Smooth muscle cell of the brain vasculature (primary cell): ENCODE measurements at regions not wholly inside any gene's neighbourhood (a gene's known extent, or its start where the extent isn't known, plus 50 kb on each side); places are given as distances from the start of the nearest gene placed in this dataset.
"Not testable (repeated sequence)": the region's sequence is repeated elsewhere in the genome, so short reads cannot be mapped to it uniquely, and the experiment has no call there.

Experiments
- DNase-seq: peaks from one replicate; pipeline ENCODE4 v3.0.0-alpha.2; 2012; ENCODE audit warnings: low read depth, low spot score

DNA sequence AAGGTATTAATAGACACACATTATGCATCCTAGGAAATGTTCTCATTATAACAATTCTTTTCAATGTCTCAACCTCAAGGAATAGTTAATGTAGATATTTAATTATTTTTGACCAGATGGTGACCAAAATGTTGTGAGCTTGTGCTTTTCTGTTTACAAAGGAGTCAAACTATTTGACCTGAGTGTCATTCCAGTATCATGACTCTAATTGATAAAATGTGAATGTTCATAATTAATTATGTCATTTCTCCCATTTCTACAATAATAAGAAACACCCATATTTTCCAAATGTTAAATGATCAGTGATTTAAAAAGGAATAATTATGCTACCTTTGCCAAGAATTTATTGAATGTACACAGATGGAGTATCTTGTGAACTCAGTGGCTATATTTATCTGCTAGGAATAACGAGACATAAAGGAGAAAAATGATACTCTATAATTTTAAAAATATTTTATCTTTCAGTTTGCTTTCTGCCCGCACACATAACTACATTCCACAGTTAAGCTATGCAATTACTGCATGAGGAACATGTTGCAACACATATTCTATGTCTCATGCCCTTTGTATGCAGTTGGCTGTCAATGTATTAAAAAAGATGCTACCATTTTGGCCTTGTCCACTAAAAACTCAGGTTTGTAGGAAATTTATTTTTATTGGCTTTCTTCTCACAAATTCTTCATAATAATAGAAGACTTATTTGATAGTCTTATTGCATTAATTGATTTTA lies 376.7 kb upstream of the CCDC179 start:
- no peak for DNase-seq

GRCh38 chr11:23252426-23252825 lies 392.2 kb upstream of the CCDC179 start:
- DNase-seq: no peak

GRCh38 chr11:23257088-23257487 lies 396.8 kb upstream of the CCDC179 start:
- DNase-seq: no peak

DNA sequence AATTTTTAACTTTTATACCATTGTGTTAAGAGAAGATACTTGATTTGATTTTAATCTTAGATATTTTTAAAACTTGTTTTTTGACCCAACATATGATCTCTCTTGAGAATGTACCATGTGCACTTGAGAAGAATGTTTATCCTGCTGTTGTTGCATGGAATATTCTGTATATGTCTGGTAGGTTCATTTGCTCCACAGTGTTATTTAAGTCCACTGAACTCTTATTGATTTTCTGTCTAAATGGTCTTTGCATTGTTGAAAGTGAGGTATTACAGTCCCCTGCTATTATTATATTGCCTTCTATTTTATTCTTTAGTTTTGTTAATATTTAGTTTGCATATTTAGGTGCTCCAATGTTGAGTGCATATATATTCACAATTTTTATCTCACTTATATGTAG lies 397.3 kb upstream of the CCDC179 start:
- DNase-seq: no peak

DNA sequence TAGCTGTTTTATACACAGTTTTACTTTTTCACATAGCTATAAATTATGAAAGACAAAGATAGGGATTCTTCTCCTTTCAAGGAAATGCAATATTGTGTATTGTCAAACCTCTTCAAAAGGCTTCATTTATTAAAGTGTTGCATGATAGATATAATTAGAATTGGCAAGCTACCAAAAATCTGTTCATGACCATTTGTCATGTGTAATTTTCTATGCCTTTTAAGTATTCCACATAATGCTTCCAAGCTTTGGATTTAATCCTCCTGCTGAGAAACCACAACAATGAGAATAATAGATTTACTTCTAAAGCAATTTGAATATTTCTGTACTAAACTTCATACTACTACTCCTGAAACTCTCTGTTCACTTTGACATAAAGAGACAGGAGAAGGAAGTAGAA lies 403.2 kb upstream of the CCDC179 start:
- no peak for DNase-seq

DNA sequence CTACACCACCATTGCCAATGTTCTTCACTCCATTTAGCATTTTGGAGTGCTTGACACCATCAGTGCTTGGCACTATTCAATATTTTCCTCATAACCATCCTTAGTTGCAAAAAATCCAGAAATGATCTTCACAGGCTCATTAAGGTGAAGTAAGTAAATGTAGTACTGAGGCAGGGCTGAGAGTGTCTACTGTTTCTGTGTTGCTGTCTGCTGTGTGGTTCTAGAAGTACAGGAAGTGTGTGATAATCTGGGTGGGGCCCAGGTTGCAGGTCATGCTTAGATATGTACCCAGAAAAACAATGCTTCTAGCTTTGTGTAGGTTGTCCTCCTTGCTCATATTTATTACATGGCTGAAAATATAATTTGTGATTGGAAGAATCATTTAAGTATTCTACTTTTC lies 411.8 kb upstream of the CCDC179 start:
- DNase-seq: no peak

DNA sequence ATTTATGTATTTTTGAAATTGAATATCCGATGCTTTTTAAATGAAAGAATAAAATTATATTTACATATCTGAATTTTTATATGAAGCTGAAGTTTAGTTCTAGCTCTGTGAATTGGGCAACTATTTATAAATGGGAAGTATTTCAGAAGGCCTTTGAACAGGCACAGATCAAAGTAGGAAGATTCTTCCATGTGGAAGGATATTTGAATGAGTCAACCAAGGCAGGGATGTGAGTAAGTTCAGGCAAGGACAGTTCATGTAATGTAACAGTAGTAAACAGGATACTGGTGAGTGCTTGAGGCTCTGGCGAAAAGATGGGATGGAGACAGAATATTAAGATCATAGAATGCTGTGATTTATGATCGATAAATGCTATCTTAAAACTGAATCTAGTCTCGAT lies 417.8 kb upstream of the CCDC179 start:
- no peak for DNase-seq

- DNase-seq: no peak
Observed at GRCh38 chr11:23280088-23280487, 419.8 kb upstream of the CCDC179 start.

DNA sequence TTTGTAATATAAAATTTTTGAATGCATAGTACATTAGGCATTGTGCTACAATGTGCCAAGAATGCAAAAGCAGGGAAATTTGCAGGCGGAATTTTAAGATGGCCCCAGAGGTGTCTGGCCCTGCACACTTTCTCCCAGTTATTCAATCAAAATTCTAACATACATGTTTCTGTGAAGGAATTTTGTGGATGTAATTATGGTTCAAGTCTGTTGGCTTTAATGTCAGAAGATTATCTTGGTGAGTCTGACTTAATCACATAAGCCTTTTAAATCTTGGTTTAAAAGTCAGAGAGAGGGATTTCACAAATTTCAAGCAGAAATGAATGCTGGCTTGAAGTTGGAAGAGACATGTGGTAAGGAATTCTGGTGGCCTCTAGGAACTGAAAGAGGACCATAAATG lies 423.4 kb upstream of the CCDC179 start:
- no peak for DNase-seq

DNA sequence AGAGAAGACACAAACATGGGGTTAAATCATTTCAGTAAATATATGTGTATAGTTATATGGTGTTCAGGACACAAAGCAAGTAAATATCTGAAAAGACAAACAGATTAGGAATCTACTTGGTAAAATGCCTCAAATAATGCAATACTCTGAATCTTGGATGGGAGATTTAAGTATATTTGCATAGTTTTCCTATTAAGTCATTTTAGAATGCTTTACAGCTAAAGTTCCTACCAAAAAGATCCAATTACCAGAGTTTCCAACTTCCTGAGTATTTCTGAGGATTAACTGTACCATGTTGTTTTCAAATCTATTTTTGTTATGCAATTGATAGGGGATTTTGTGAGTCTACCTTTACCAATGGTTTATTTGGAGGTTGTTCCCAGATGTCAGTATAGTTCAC lies 424.4 kb upstream of the CCDC179 start:
- no peak for DNase-seq

DNA sequence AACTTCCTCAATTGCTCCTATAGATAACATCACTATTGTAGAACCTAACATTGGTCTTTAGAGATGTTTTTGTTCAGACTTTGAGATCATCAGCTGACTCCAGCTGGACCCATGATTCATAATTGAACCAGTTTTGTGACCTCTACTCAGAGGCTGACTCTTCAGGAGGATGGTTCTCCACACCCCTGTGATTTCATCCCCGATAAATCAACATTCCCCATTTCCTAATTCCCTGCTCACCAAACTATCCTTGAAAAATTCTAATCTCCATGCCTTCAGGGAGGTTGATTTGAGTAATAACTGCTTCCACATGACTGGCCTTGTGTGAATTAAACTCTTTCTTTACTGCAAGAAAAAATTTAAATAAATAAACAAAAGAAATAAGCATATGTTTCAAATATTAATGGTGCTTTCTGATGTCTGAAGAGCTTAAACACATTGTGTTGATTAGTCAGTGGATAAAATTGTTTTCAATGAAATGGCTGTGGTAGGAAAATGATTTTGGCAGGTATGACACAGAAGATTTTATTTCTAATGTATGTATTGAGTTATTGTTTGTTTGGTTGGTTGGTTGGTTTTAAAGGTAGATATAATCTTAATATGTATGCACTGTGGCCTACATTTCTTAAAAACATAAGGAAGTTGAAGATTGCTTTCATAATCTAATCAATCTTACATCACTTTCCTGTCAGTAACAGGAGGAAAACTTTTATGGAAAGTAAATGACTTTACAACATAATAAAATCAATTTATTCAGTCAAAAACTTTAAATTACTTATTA lies 427.9 kb upstream of the CCDC179 start:
- no peak for DNase-seq

- no peak for DNase-seq
Observed at GRCh38 chr11:23295241-23295640, 435.0 kb upstream of the CCDC179 start.

DNA sequence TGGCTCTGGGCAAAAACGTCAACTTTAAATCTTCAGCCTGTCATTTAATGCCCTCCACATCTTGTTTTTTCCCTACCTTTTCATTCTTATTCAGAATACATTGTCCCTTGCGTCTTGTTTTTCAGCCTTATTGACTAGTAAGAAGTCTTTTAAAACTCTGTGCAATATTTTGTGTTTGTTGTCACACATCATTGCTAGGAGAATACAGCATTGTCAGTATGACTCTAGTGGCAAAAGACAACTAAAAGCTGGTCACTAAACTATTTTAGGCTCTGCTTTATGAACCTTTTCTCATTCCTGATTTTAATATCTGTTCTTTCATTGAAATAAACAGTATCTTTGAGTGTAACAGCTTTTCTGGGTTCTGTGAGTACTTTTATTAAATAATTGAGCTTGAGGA lies 447.8 kb upstream of the CCDC179 start:
- DNase-seq: no peak

GRCh38 chr11:23310276-23310675 lies 450.0 kb upstream of the CCDC179 start:
- DNase-seq: no peak

DNA sequence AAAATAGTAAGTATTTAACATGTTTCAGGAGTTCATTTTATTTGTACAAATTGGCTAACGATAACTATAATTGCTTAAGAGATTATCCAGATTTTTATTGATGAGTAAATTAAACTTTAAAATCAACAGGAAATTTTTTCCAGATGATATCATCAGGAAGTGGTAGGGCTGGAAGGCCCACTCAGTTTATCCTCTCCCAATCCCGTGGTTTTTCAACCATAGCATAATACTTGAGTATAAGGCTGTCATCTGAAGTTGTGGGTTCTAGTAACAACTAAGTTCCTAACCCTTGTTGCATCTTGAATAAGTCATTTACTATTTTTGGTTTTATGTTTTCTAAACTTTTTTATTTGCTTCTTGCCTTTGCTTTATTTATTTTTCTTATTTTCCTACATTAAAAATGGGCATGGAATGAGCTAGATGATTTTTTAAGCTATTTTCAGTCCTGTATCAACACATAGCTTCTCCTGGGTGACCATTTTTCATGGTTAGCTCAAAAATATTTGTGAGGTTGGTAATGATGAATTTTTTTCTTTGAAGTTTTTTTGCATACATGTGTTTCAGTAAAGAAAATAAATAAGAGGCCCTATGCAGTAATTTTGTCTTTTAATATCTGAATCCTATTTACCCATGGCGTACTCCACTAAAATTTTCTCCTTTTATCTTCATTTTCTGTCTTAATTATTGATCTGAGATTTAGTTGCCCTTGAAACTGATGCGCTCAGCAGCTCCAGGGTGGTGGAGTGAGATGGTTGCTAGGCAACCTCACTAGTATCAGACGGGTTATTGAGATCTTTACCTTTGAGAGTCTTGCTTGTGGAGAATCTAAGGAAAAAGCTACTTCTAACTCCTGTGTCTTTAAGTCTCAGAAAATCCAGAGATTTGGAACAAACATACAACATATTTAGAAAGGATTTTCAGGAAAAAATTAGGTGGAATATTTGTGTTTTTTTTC lies 452.0 kb upstream of the CCDC179 start:
- no peak for DNase-seq

GRCh38 chr11:23313001-23313400 lies 452.7 kb upstream of the CCDC179 start:
- no peak for DNase-seq

- DNase-seq: no peak
Observed at GRCh38 chr11:23314162-23314561, 453.9 kb upstream of the CCDC179 start.

- DNase-seq: no peak
Observed at GRCh38 chr11:23315286-23315685, 455.0 kb upstream of the CCDC179 start.

DNA sequence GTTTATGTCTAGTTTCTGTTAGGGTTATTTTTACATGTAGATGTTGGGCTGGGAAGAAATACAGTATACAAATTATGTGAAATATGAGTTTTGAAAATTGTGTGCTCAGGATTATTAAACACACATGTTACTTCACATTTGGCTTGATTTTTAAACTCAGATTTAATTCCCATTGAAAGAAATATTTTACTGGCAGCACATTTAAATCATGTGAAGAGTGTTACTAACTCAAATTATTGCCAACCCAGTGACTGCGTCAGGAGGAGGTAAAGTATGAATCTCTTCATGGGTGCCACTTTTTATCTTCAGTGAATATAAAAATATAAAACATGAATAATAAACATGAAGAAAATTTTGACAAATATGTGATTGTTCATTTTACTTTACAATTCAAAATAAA lies 457.5 kb upstream of the CCDC179 start:
- DNase-seq: no peak

DNA sequence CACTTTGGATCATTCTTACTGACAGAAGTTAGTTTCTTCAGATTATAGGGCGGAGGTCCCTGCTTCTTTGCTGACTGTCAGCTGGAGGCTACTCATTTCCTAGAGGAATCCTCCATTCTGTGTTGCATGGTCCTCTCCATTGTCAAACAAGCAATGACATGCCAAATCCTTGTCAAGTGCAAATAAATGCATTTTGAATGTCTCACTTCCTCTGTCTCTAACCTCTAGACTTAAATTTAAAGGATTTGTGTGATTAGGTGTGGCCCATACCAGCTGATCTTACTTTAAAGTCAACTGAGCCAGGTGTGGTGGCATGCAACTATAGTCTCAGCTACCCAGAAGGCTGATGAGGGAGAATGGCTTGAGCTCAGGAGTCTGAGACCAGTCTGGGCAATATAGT lies 458.4 kb upstream of the CCDC179 start:
- DNase-seq: no peak

GRCh38 chr11:23320131-23320530 lies 459.9 kb upstream of the CCDC179 start:
- DNase-seq: no peak

DNA sequence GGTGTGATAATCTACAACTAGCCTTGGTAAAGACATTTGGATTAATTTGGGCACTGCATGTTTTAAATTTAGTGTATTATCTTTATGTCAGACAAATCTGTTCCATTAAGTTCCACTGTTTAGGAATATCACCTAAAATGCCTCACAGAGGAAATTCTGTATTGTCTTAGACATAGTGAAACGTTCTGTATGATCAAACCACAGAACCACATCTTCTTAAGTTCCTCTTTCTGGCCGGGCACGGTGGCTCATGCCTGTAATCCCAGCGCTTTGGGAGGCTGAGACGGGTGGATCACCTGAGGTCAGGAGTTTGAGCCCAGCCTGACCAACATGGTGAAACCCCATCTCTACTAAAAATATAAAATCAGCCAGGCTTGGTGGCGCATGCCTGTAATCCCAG lies 475.3 kb upstream of the CCDC179 start:
- not testable (repeated sequence) for DNase-seq
